Fibroblast of lung (primary cell): ENCODE measurements at regions not wholly inside any gene's neighbourhood (a gene's known extent, or its start where the extent isn't known, plus 50 kb on each side); places are given as distances from the start of the nearest gene placed in this dataset.

Source experiments
- EZH2 ChIP-seq: IDR thresholded peaks from 2 replicates; pipeline ENCODE4 v1.5.1; 2012; ENCODE audit warnings: low read length, control low read depth, mild to moderate bottlenecking; ENCODE audit errors: missing control alignments
- TF ChIP-seq, protein P1 (sequence below), 2 donors: IDR thresholded peaks in 1 of 2; conservative IDR thresholded peaks in 1 of 2; 1 replicate in 1 of 2; 2 replicates in 1 of 2; pipeline ENCODE4 v1.5.1; 2011 to 2012; ENCODE audit warnings: low read length in 2 of 2, control low read depth in 1 of 2, inconsistent platforms in 1 of 2, low read depth in 1 of 2, mild to moderate bottlenecking in 1 of 2

DNA sequence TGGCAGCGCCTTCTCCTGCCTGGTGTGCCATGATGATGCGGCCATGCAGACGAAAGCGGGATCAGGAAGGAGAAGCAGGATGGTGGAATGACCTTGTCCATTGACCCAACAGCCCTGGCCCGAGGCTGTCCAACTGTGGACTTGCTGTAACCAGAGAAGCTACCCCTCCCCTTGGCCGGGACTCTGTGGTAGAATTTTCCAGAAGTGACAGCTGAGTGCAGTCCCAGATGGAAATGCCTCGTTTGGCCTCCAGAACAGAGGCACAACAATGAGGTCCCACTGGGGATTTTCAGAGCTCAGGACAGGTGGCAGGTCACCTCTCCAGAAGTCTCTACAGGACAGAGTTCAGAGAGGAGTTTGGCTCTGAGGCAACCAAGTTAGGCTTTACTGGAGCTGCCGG lies 299.2 kb upstream of the CDH4 start:
- TF ChIP-seq, protein P1, sequence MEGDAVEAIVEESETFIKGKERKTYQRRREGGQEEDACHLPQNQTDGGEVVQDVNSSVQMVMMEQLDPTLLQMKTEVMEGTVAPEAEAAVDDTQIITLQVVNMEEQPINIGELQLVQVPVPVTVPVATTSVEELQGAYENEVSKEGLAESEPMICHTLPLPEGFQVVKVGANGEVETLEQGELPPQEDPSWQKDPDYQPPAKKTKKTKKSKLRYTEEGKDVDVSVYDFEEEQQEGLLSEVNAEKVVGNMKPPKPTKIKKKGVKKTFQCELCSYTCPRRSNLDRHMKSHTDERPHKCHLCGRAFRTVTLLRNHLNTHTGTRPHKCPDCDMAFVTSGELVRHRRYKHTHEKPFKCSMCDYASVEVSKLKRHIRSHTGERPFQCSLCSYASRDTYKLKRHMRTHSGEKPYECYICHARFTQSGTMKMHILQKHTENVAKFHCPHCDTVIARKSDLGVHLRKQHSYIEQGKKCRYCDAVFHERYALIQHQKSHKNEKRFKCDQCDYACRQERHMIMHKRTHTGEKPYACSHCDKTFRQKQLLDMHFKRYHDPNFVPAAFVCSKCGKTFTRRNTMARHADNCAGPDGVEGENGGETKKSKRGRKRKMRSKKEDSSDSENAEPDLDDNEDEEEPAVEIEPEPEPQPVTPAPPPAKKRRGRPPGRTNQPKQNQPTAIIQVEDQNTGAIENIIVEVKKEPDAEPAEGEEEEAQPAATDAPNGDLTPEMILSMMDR (conservative IDR thresholded peaks at IDR 0.05 in 1 of 2, IDR thresholded peaks at IDR 0.05 in 1 of 2; ENCODE audit: low read depth in 1 of 2, low read length in 2 of 2) = no peak
- no peak for TF ChIP-seq EZH2
